ENCODE measurements at regions not wholly inside any gene's neighbourhood (a gene's known extent, or its start where the extent isn't known, plus 50 kb on each side); places are given as distances from the start of the nearest gene placed in this dataset.
A peak's percentile ranks its signal among the peaks of the same experiment; 100 is the strongest.

GRCh38 chr20:21571841-21572690, 58.2 kb upstream of the NKX2-2 start:
- peak; percentile 17 to 69 (median 64) for TF ChIP-seq CTCF (IDR thresholded peaks at IDR 0.05)
- no peak for TF ChIP-seq POLR2A (IDR thresholded peaks at IDR 0.05)
- Histone ChIP-seq H3K9me3 (no peaks in the 10 kb centered on the region), H3K27me3 (peaks cover 0 to 6% of the 10 kb centered on the region in 2 donors), H3K4me1 (no peaks in the 10 kb centered on the region), H3K27ac (no peak overlapping the region), H3K4me3 (no peak overlapping the region), H3K36me3 (no peaks in the 10 kb centered on the region)
- DNase-seq (ENCODE audit: low spot score in 2 of 2), result no peak
- intact Hi-C loops (cut with DNase I; ENCODE audit: low total_unique reads), result no loop called here

DNA sequence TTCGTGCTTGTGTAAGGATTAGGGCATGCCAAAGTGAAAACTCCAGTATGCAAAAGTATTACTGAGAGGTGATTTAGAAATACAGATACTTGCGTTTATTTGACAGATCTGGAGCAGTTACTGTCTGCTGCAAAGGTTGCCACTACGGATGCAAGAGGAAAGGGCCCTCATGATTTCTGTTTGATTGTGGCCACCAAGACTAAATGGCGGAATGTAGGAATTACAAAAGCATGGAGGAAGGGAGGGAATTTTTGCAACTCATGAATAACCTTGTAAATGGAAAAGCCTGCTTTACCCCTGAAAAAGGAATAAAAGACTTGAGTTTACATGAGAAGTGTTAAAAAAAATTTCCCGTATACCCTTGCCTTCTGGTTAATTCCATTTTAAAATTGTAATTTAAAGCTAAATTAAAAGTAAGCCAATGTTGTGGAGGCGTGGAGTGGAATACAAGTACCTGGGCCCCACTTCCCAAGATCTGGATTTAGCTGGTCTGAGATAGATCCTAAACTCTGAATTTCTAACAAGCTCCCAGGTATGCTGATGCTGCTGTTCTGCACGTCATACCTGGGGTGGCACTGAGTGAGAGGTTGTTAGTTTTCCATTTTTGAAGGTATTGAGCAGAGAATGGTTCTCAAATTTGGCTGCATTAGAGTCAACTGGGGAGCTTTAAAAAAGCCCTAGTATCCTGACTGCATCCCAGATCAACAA, 56.6 kb upstream of the NKX2-2 start:
- intact Hi-C loops (cut with DNase I; ENCODE audit: low total_unique reads), result no loop called here
- Histone ChIP-seq H3K4me3 (no peak overlapping the region), H3K36me3 (no peaks in the 10 kb centered on the region), H3K27me3 (peaks cover 0 to 6% of the 10 kb centered on the region in 2 donors), H3K27ac (no peak overlapping the region), H3K9me3 (no peaks in the 10 kb centered on the region), H3K4me1 (no peaks in the 10 kb centered on the region)
- TF ChIP-seq CTCF (IDR thresholded peaks at IDR 0.05) (no peak), POLR2AphosphoS5 (IDR thresholded peaks at IDR 0.05) (no peak), POLR2A (IDR thresholded peaks at IDR 0.05) (no peak)
- DNase-seq (ENCODE audit: low spot score in 2 of 2), result no peak

- Histone ChIP-seq H3K4me1 (no peaks in the 10 kb centered on the region), H3K27ac (no peak overlapping the region), H3K36me3 (no peaks in the 10 kb centered on the region), H3K4me3 (no peak overlapping the region), H3K9me3 (no peaks in the 10 kb centered on the region), H3K27me3 (peaks cover 0 to 6% of the 10 kb centered on the region in 2 donors)
- no peak for DNase-seq (ENCODE audit: low spot score in 2 of 2)
- intact Hi-C loops (cut with DNase I; ENCODE audit: low total_unique reads), result no loop called here
- TF ChIP-seq POLR2A (IDR thresholded peaks at IDR 0.05) (no peak), POLR2AphosphoS5 (IDR thresholded peaks at IDR 0.05) (no peak), CTCF (IDR thresholded peaks at IDR 0.05) (no peak)
Observed at GRCh38 chr20:21569586-21569985, 55.7 kb upstream of the NKX2-2 start.

DNA sequence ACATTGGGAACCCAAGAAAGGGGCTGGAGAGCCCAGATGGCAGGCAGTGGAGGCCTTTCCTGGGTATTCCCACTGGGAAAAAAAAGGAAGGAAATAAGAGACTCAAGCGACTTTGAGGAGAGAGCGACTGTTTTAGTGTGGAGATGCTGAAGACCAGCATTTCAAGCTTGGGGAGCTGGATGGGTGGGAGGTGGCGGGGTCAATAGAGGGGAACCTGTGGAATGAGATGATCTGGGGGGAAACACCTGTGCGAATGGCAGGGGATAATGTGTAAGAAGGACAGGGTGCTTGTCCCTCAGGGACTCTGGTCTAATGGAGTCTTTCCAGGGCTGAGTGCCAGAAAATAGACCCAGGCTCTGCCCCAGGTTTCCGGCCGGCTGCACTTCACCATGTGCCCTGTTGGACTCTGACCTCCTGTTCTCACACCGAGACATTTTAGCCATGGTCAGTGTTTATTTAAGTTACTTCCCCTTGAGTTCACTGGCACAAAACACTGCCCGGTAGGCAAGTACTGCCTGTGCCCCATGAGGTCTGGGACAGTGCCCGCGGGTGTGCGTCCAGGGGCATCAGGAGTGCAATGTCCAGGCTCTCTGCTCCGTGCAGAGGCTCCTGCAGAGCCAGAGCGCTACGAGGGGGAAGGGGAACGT, 50.4 kb upstream of the NKX2-2 start:
- no peaks in the 10 kb centered on the region for H3K4me1 ChIP-seq
- H3K4me3 ChIP-seq, result no peak overlapping the region
- TF ChIP-seq POLR2A (IDR thresholded peaks at IDR 0.05) (no peak), POLR2AphosphoS5 (IDR thresholded peaks at IDR 0.05) (no peak), CTCF (IDR thresholded peaks at IDR 0.05) (no peak)
- DNase-seq (ENCODE audit: low spot score in 2 of 2), result no peak
- no peaks in the 10 kb centered on the region for H3K36me3 ChIP-seq
- intact Hi-C loops (cut with DNase I; ENCODE audit: low total_unique reads), result no loop called here
- no peak overlapping the region for H3K27ac ChIP-seq
- peaks cover 0 to 3% of the 10 kb centered on the region in 2 donors for H3K9me3 ChIP-seq
- peaks cover 0 to 29% of the 10 kb centered on the region in 2 donors for H3K27me3 ChIP-seq
